ENCODE measurements at regions not wholly inside any gene's neighbourhood (a gene's known extent, or its start where the extent isn't known, plus 50 kb on each side); places are given as distances from the start of the nearest gene placed in this dataset.

DNA sequence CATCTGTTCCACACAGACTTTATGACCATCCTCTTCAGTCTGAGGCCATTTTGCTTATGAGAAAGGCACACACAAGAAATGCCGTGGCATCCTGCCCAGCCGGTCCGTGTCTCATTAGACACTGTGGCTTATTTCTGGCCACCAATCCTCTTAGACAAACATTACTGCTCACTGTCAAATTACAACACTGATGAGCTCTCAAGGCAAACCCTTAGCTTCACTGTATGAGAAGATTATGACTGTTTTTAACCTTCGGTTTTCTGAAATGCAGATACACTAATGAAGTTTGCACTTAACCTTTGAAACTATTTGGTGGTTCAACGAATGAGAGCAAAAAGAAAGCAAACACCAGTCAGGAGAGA is 50.5 kb upstream of the DST start:
- TF ChIP-seq, protein P1, sequence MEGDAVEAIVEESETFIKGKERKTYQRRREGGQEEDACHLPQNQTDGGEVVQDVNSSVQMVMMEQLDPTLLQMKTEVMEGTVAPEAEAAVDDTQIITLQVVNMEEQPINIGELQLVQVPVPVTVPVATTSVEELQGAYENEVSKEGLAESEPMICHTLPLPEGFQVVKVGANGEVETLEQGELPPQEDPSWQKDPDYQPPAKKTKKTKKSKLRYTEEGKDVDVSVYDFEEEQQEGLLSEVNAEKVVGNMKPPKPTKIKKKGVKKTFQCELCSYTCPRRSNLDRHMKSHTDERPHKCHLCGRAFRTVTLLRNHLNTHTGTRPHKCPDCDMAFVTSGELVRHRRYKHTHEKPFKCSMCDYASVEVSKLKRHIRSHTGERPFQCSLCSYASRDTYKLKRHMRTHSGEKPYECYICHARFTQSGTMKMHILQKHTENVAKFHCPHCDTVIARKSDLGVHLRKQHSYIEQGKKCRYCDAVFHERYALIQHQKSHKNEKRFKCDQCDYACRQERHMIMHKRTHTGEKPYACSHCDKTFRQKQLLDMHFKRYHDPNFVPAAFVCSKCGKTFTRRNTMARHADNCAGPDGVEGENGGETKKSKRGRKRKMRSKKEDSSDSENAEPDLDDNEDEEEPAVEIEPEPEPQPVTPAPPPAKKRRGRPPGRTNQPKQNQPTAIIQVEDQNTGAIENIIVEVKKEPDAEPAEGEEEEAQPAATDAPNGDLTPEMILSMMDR (IDR thresholded peaks at IDR 0.05; ENCODE audit: insufficient read depth, low read depth, low read length), result no peak
- H3K4me3 ChIP-seq (ENCODE audit: low read depth, low read length), result peak overlapping the region; percentile 60
- DNase-seq (ENCODE audit: low read depth), result peak; percentile 96

DNA sequence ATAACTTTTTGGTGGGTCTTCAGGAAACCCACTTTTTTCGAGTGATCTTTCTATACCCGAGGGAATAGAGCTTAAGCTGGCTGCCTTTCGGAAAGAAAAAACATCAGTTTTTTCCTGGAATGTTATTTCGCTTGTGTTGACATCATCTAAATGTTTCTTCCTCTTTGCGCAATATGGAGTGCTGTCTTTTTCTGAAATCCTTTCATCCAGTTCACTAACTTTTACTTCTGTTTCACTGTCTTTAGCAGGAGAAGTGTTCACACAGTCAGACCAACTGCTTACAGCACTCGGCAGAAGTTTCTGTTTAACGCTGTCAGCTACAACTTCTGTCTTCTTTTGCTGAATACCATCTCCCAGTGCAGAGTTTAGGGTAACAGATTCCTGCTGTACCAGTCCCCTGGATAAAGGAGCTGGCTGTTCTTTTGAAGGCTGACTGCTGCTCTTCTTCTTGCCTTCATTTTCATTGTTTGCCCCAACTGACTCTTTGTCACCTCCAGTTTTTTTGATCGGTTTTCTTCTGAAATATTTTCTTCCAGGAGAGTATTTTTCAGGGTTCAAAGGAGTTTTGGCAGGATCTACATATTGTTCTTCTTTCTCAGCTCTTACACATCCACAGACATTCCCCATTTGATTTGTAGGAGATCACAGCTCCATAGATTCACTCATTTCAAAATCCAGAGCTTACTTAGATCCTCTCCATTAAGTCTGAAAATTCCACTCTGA is 50.0 kb upstream of the DST start:
- TF ChIP-seq, protein P1 (IDR thresholded peaks at IDR 0.05; ENCODE audit: insufficient read depth, low read depth, low read length), result no peak
- peak; percentile 85 for DNase-seq (ENCODE audit: low read depth)
- H3K4me3 ChIP-seq (ENCODE audit: low read depth, low read length), result peak overlapping the region; percentile 60
